MM.1S (cell line): ENCODE measurements at regions not wholly inside any gene's neighbourhood (a gene's known extent, or its start where the extent isn't known, plus 50 kb on each side); places are given as distances from the start of the nearest gene placed in this dataset.

ENCODE experiments used
- CTCF ChIP-seq: fragments of 300-600 bp; sonication (generic); IDR thresholded peaks from 2 replicates; pipeline ENCODE4 v1.5.1; 2016; ENCODE audit warnings: antibody characterized with exemption, low read length, mixed read lengths
- EZH2 ChIP-seq: fragments of 300-600 bp; sonication (generic); optimal IDR thresholded peaks from 2 replicates; pipeline ENCODE3; 2017; ENCODE audit warnings: low read depth, mild to moderate bottlenecking, antibody characterized with exemption, low read length, mixed read lengths

DNA sequence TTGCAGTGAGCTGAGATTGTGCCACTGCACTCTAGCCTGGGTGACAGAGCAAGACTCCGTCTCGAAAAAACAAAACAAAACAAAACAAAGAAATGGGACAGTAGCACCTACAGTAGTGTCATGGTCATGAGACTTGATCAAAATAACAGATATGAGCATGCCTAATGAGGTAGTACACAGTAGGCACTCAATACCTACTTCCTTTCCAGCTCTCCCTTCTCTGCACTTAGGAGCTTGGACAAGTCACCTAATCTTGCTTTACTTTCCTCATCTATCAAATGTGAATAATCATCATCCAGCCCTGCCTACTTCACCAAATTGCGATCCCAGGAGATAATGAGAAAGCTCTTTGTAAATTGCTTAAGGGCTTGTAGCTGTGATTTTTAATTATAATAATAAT is 55.4 kb upstream of the EPB41L1 start:
- TF ChIP-seq CTCF (no peak), EZH2 (no peak)
